GM19455 (cell line): ENCODE measurements at regions not wholly inside any gene's neighbourhood (a gene's known extent, or its start where the extent isn't known, plus 50 kb on each side); places are given as distances from the start of the nearest gene placed in this dataset.
"Not testable (repeated sequence)": the region's sequence is repeated elsewhere in the genome, so short reads cannot be mapped to it uniquely, and the experiment has no call there.

Source experiments
- ATAC-seq: cut with Tn5 transposase; IDR thresholded peaks from one replicate; pipeline ENCODE4 v1.9.1; 2021; ENCODE audit not compliant: unreplicated experiment

DNA sequence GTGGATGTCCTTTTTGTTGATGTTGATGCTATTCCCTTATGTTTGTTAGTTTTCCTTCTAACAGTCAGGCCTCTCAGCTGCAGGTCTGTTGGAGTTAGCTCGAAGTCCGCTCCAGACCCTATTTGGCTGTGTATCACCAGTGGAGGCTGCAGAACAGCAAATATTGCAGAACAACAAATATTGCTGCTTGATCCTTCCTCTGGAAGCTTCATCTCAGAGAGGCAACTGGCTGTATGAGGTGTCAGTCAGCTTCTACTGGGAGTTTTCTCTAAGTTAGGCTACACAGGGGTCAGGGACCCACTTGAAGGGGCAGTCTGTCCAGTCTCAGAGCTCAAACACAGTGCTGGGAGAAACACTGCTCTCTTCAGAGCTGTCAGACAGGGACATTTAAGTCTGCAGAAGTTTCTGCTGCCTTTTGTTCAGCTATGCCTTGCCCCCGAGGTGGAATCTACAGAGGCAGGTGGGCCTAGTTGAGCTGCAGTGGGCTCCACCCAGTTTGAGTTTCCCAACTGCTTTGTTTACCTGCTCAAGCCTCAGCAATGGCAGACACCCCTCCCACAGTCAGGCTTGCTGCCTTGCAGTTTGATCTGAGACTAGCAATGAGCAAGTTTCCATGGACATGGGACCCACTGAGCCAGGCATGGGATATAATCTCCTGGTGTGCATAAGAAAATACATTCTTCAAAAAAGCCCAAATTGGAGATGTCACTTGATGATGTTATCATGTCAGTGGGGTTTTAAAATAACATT, 99.5 kb downstream of the KDM5D start:
- ATAC-seq: no peak

DNA sequence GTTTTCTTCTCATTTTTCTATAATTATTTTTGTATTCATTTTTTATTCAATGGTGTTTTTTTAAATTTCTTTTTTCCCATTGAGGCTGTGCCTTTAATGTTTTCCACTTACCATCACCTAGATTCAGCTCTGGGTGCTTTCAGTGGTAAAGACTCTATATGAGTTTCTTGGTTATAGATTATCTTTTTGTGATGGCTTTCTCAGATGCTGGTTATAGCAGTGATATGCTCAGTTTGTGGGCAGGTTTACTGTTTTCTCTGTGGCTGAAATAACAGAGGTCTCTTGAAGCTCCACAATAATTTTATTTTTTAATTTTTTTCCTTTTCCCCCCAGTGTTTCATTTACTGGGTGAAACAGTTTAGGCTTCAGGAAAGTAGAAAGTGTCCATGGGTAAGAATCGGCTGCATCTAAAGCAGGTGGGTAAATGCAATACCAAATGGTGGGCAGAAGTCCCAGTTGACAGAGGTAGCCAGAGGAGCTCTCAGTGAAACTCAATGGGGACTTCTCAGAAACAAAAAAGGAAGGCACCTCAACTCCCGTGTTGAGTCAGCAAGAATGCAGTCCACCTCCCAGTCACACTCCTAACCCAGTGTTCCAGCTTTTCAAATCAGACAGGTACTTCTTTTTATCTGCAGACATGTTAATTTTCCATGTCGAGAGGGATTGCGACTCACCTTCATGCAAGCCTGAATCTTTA, 106.7 kb downstream of the KDM5D start:
- no peak for ATAC-seq

DNA sequence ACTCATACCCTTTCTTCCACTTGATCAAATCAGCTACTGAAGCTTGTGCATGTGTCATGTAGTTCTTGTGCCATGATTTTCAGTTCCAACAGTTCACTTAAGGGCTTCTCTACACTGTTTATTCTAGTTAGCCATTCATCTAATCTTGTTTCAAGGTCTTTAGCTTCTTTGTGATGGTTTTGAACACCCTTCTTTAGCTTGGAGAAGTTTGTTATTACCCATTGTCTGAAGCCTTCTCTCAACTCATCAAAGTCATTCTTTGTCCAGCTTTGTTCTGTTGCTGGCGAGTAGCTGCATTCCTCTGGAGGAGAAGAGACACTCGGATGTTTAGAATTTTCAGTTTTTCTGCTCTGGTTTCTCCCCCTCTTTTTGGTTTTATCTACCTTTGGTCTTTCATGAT, 115.6 kb downstream of the KDM5D start:
- no peak for ATAC-seq

DNA sequence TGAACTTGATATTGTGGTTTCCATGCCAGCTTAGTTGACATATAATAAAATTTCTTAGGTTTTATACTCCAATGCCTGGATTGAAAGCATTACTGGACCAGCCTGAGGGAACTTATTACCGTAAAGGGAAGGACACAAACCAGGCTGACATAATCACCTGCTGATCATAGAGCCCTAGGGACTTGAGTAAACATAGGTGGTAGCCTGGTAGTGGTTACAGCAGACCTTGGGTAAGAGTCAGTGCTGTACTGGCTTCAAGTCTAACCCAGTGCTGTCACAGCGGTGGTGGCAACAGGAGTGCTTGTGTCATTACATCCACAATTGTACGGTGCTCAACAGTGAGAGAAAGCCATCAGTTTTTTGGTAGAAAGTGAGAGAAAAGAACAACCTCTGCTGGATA, 122.1 kb downstream of the KDM5D start:
- no peak for ATAC-seq

DNA sequence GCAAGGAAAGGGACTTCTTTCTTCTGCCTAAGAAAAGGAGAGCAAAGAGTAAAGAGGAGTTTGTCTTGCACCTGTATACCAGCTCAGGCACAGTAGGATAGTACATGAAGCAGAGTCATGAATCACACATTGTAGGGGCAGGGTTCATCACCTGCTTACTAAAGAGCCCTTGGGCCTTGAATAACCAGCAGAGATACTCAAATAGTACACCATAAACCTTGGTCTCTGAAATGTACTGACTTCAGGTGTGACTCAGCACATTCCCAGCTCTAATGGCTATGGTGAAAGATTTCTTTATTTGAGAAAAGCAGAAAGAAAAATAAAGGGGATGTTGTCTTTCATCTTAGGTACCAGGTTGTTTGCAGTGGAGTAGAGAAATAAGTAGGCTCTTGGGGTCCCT, 122.8 kb downstream of the KDM5D start:
- ATAC-seq: no peak

DNA sequence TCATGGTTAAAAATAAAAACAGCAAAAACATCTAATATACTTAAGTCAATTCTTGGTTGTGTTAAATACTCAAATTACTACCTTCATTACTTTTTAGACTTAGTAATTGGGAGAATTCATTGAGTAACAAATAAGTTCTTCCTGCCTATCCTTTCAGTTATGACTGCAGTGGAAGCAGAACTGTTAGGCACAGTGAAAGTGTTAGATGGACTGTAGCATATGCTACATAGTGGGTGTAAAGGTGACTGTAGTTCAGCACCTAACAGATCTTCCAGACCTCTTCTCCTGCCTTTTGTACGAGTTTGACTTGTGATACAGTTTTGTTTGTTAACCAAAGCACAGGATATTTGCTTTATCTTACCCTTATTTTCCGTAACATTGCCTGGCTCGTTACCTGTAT, 143.4 kb downstream of the KDM5D start:
- ATAC-seq: no peak

DNA sequence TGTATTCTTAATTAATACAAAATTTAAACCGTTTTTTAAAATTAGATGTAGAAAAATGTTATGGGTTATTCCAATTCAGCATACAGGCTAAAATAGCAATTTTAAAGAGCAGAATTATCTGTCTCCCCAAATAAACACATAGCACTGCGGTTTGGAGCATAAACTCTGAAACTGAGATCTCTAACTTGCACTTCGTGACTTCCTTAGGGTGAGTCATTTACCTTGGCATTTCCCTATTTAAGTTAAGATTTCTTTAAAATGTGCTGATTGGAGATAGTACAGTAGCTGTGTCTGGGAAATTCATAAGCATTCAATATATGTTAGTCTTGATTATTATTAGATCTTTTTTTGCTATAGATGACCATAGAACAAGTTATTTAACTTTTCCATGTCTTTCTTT, 143.8 kb downstream of the KDM5D start:
- ATAC-seq: no peak

DNA sequence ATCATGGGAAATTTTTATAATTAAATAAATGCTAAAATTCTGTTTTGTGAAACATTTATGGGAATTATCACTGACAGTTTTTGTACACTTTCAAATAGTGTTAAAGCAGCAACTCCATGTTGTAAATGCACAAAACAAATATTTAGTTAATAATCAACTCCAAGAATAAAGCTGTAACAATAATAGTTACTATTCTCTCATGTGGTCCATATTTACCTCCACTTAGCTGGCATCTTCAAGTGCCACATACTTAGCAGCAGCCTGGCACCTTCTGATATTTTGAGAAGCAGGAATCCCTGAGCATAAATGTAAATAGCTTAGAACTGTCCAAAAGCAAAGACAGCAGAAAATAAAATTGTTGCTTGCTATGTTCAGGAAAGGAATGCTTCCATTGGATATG, 154.3 kb downstream of the KDM5D start:
- ATAC-seq: no peak

DNA sequence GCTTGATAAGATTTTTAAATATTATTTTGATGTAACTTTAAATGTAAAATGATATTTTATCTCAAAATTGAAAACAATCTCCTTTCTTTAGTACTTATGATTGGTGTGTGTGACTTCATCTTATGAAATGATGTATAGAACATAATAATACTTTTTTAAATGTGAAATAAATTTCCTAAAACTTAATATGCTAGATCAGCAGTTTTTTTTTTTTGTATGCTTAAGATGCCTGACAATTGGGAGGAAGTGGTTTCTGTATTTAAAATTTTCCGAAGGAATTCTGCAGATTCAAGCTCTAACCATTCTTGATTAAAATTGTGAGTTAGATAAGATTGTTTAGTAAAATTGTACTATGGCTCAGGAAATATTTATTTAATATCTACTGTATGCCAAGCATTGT, 154.9 kb downstream of the KDM5D start:
- no peak for ATAC-seq

DNA sequence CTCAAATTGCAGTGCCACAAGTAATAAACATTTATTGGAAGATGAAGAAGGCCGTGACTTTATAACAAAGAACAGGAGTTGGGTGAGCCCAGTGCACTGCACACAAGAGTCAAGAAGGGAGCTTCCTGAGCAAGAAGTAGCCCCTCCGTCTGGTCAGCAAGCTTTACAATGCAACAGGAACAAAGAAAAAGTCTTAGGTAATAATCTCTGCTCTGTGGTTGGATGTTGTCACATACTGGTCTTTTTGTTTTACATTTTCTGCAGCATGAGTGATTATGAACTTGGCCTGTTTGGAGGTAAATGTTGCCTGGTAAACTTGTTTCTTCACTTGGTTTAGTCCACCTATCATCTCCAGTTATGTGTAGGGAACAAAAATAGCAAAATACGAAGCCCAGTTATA, 157.2 kb downstream of the KDM5D start:
- ATAC-seq: no peak

DNA sequence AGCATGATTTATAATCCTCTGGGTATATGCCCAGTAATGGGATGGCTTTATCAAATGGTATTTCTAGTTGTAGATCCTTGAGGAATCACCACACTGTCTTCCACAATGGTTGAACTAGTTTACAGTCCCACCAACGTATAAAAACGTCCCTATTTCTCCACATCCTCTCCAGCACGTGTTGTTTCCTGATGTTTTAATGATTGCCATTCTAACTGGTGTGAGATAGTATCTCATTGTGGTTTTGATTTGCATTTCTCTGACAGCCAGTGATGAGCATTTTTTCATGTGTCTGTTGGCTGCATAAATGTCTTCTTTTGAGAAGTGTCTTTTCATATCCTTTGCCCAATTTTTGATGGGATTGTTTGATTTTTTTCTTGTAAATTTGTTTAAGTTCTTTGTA, 163.5 kb downstream of the KDM5D start:
- ATAC-seq: not testable (repeated sequence)

DNA sequence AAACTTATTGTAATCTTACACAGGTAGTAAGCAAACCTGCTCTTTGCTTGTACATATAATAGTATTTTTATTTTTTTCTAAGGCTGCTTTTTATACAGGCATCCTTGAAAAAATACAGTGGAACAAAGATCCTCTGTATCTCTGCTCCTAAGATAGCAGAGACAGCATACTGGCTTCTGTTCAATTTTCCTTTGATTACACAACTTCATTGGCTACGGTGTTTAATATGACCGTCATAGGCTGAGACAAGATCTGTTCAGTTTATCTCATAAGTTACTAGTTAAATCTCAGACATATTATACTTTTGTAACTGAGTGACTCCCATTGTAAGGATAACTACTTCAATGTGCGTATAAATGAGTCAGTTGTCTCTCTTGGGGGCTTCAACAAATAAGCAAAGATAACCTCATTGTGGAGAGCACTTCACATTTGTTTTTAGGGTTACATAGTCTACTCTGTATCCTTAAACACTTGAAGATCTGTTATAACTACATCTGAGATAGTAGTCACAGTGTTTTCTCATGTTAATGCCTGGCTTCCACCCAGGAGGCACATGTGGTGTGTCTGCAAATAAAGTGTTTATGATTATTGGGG, 166.1 kb downstream of the KDM5D start:
- ATAC-seq: no peak

DNA sequence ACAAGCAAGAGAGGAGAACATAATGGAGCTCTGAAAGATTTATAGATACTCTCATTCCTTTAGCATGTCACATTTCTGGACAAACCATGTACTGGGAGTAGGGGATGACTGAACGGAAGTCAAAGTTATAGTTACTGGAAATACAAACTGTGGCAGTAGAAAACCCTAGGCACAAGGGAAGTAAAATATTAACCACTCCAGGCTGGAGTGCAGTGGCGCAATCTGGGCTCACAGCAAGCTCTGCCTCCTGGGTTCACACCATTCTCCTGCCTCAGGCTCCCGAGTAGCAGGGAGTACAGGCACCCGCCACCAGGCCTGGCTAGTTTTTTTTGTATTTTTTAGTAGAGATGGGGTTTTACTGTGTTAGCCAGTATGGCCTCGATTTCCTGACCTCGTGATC, 167.3 kb downstream of the KDM5D start:
- no peak for ATAC-seq

DNA sequence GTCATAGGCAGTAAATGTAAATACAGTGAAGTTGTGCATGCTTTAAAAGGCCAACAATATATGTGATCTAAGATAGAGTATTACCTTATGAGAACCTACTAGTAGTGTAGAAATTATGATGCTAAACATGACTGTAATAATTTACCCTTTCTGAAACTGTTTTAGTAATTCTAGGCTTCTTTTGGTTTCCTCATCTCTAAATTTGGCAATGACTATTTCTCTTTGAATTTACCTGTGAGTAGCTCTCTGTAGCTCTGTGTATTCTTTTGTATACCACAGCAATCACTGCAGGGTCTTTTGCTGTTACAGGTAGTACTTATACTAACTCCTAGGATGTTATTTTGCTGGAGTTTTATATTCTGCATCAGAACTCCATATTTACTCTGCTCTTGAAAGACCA, 169.6 kb downstream of the KDM5D start:
- peak; percentile 38 for ATAC-seq

DNA sequence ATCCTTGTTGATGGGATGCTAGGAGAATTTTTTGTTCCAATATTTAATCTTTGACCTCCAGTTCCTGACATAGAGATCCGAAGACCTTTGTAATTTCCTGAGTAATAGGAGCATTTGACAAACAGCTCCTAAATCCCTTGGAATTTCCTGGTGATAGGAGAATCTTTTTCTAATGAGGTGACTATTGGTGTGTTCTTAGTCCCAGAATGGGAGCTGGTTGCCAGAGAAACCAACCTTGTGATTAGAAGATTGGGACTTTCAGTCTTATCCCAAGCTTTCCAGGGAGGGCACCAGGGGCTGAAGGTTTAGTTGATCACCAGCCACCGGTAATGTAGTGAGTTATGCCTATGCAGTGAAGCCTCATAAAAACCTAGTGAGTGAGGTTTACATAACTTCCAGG, 170.9 kb downstream of the KDM5D start:
- no peak for ATAC-seq

DNA sequence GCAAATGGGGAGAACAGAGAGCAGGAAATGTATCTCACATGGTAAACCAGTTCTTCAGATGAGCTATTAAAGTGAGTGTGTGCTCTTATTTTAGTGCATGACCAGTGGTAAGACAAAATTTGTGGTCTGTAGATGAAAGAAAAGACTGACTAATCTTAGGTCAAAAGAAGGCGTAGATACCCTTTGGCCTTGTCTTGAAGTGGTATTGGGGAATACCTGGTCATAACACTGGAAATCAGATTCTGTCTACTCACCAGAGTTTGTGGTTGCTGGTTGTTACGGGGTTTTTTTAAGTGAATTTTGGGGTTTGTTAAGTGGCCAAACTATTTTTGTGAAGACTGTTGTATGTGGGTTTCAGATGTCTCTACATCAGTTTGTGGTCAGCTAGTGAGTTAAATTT, 173.5 kb downstream of the KDM5D start:
- peak; percentile 49 for ATAC-seq

DNA sequence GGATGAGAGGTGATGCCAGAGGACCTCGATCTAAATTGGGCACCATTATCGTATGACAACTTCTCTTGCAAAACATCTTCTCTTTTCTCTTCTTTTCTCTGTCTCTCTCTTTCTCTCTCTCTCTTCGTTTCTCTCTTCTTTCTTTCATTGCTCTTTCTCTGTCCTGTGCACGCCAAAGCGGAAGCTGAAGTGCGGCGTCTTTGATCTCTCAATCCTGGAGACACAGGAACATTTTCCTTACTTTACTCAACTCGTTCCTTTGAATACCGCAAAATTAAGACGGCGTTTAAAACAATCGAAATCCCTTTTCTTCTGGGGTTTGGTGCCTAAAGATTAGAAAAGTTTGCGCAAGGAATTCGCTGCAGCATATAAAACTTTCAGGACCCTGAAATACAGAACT, 176.6 kb downstream of the KDM5D start:
- ATAC-seq: peak; percentile 9

DNA sequence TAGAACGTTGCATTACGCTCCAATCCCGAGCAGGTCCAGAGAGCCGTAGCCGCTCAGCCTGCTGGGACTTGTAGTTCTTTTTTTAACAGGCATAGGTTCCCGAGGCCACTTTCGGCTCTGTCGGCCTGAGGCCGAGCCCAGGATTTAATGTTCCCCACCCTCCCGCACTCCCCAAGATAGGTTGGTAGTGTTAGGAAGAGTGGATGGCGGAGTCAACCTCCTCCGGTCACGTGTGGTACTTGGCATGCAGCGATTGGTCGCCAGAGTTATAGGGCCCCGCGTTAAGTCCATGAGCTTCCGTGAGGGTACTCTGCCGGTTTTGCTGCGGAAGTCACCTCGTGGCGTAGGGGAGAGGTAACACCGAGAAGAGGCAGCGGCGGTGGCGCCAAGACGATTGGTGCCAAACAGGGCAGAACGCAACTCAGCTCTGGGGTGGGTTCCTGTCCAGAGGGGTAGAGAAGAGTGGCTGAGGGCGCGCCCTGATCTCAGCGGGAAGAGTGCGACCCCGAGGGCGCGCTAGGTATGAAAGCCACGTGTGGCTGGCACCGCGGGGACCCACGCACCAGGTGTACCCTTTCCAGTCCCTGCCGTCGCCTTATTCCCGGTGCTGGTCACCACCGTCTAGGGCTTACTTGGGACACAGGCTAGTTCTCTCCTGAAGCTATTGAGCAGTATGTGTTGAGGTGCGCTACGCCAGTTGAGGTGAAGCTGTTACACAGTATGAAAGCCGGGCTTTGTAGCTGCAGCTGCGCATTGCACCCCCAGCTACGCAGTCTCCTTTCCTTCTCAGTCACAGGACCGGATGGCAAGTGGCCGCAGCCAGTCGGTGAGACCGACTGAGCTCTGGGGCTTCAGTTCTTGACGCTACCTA, 177.2 kb downstream of the KDM5D start:
- peak; percentile 78 for ATAC-seq

DNA sequence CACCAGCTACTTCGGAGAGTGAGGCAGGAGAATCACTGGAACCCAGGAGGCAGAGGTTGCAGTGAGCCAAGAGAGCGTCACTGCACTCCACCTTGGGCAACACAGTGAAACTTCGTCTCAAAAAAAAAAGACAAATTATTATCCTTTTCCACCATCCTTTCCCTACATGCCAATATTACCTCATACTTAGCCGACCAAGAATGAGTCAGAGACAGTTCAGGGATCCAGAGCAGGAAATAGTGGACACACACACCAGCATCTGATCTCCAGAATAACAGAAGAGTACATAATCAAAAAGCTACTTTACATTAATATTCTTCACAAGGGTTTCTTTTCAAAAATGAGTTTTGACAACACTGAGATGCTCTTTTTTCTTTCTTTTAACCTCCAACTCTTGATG, 185.4 kb downstream of the KDM5D start:
- no peak for ATAC-seq

DNA sequence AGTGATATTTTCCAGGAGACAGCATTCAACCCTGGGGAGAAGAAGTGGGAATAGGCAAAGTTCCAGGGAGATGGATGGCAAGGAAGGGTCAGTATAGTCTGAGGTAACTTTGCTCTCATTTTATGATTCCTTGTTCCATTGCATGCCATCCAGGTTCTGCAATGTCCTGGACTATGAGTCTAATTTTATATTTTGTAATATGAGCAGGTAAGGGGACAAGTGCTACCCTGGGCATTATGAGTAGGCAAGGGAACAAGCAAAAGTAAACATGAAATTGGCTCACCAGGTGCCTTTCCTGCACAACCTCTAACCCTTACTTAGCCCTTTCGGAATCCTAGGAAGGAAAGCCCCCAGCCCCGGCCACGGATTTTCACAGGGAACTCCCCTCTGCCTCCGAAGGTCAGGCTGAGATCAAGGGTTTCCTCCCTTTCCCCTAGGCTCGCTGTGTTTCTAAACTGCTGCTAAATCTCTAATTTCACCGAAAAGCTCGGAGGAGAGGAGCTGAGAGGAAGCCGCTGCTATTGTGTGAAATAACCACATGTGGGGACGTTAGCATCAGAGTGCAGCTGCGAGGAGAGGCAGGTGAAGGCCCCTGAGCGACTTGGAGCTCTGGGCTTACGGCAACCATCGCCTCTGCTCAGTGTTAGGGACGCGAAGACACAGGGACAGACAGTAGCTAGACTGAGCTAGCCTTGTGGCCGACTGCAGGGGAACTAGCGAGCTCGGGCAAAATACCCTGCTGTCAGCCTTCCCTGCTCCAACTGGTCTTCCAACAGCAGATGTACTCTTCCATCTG, 194.7 kb downstream of the KDM5D start:
- no peak for ATAC-seq
